H9 (cell line): ENCODE measurements at regions not wholly inside any gene's neighbourhood (a gene's known extent, or its start where the extent isn't known, plus 50 kb on each side); places are given as distances from the start of the nearest gene placed in this dataset.

Experiments
- DNase-seq: peaks from one replicate; pipeline ENCODE4 v3.0.0-alpha.2; 2017
- H2AFZ ChIP-seq: one replicate; pipeline ENCODE4 v1.6.1; 2013; ENCODE audit warnings: mild to moderate bottlenecking, low read length, control low read depth, moderate library complexity
- H2AK5ac ChIP-seq: 2 replicates; pipeline ENCODE4 v1.6.1; 2013; ENCODE audit warnings: low read length, control low read depth, mixed read lengths; ENCODE audit not compliant: insufficient read length
- H2BK120ac ChIP-seq: one replicate; pipeline ENCODE4 v1.6.1; 2013; ENCODE audit warnings: low read depth, mild to moderate bottlenecking, low read length, control low read depth, inconsistent platforms; ENCODE audit not compliant: poor library complexity, severe bottlenecking
- H2BK12ac ChIP-seq: 2 replicates; pipeline ENCODE4 v1.6.1; 2013; ENCODE audit warnings: low read length, control low read depth, mixed read lengths, low read depth; ENCODE audit not compliant: insufficient read length
- H2BK15ac ChIP-seq: 2 replicates; pipeline ENCODE4 v1.6.1; 2013; ENCODE audit warnings: low read depth, low read length, control low read depth
- H2BK20ac ChIP-seq: one replicate; pipeline ENCODE4 v1.6.1; 2013; ENCODE audit warnings: low read depth, mild to moderate bottlenecking, low read length, control low read depth, inconsistent platforms; ENCODE audit not compliant: poor library complexity, severe bottlenecking
- H2BK5ac ChIP-seq: 2 replicates; pipeline ENCODE4 v1.6.1; 2013; ENCODE audit warnings: low read length, control low read depth, mixed read lengths; ENCODE audit not compliant: insufficient read length
- H3K14ac ChIP-seq: 2 replicates; pipeline ENCODE4 v1.6.1; 2013; ENCODE audit warnings: low read length, control low read depth; ENCODE audit not compliant: insufficient read depth
- H3K18ac ChIP-seq: 2 replicates; pipeline ENCODE4 v1.6.1; 2013; ENCODE audit warnings: low read depth, mild to moderate bottlenecking, mixed read lengths, low read length, control low read depth; ENCODE audit not compliant: insufficient read length
- H3K23ac ChIP-seq: 2 replicates; pipeline ENCODE4 v1.6.1; 2013; ENCODE audit warnings: low read length, control low read depth, mixed read lengths, low read depth; ENCODE audit not compliant: insufficient read length
- H3K23me2 ChIP-seq: 2 replicates; pipeline ENCODE4 v1.6.1; 2013; ENCODE audit warnings: low read depth, mild to moderate bottlenecking, mixed read lengths, low read length, control low read depth; ENCODE audit not compliant: insufficient read length, poor library complexity, severe bottlenecking
- H3K27ac ChIP-seq: 2 replicates; pipeline ENCODE4 v1.5.1; 2013; ENCODE audit warnings: low read length, control low read depth, mixed read lengths, low read depth; ENCODE audit not compliant: insufficient read length
- H3K27me3 ChIP-seq: 2 replicates; pipeline ENCODE4 v1.6.1; 2013; ENCODE audit warnings: low read length, control low read depth, inconsistent platforms; ENCODE audit not compliant: insufficient read depth
- H3K4ac ChIP-seq: 2 replicates; pipeline ENCODE4 v1.6.1; 2013; ENCODE audit warnings: low read depth, mild to moderate bottlenecking, control low read depth, inconsistent platforms, low read length, moderate library complexity
- H3K4me1 ChIP-seq: 2 replicates; pipeline ENCODE4 v1.6.1; 2013; ENCODE audit warnings: low read length, control low read depth, inconsistent platforms; ENCODE audit not compliant: insufficient read depth
- H3K4me2 ChIP-seq: 2 replicates; pipeline ENCODE4 v1.6.1; 2013; ENCODE audit warnings: low read length, control low read depth, mixed read lengths; ENCODE audit not compliant: insufficient read length, insufficient read depth
- H3K56ac ChIP-seq: 2 replicates; pipeline ENCODE4 v1.6.1; 2013; ENCODE audit warnings: low read depth, mild to moderate bottlenecking, mixed read lengths, low read length, control low read depth; ENCODE audit not compliant: insufficient read length
- H3K79me1 ChIP-seq: 2 replicates; pipeline ENCODE4 v1.6.1; 2013; ENCODE audit warnings: low read depth, mild to moderate bottlenecking, moderate library complexity, low read length, control low read depth, inconsistent platforms; ENCODE audit not compliant: insufficient read depth, poor library complexity, severe bottlenecking
- H3K79me2 ChIP-seq: 2 replicates; pipeline ENCODE4 v1.6.1; 2013; ENCODE audit warnings: low read length, control low read depth, inconsistent platforms; ENCODE audit not compliant: insufficient read depth
- H3K9ac ChIP-seq: 2 replicates; pipeline ENCODE4 v1.6.1; 2013; ENCODE audit warnings: low read length, control low read depth, mixed read lengths; ENCODE audit not compliant: insufficient read length; ENCODE audit errors: extremely low read depth
- H3K9me3 ChIP-seq: one replicate; pipeline ENCODE4 v1.6.1; 2013; ENCODE audit warnings: low read depth, low read length, inconsistent platforms; ENCODE audit not compliant: control insufficient read depth
- H3T11ph ChIP-seq: one replicate; pipeline ENCODE4 v1.6.1; 2013; ENCODE audit warnings: mild to moderate bottlenecking, low read length, control low read depth, inconsistent platforms
- H4K20me1 ChIP-seq: one replicate; pipeline ENCODE4 v1.6.1; 2013; ENCODE audit not compliant: control insufficient read depth, insufficient read length, insufficient read depth
- H4K5ac ChIP-seq: 2 replicates; pipeline ENCODE4 v1.6.1; 2013; ENCODE audit warnings: low read depth, mild to moderate bottlenecking, mixed read lengths, low read length, control low read depth; ENCODE audit not compliant: insufficient read length
- H4K8ac ChIP-seq: replicated peaks from 2 replicates; pipeline ENCODE4 v1.6.1; 2013; ENCODE audit warnings: low read length, control low read depth, mixed read lengths, low read depth; ENCODE audit not compliant: insufficient read length
- H4K91ac ChIP-seq: 2 replicates; pipeline ENCODE4 v1.6.1; 2013; ENCODE audit warnings: low read depth, mild to moderate bottlenecking, moderate library complexity, mixed read lengths, low read length, control low read depth; ENCODE audit not compliant: insufficient read length
- H3K27ac Mint-ChIP-seq, 3 experiments: 2 replicates in 2 of 3; 3 replicates in 1 of 3; pipeline ENCODE4 v1.8.0; 2020 to 2021; ENCODE audit warnings: mixed read lengths in 3 of 3, mild to moderate bottlenecking in 1 of 3, moderate library complexity in 1 of 3
- H3K27me3 Mint-ChIP-seq: 2 replicates; pipeline ENCODE4 v1.8.0; 2021; ENCODE audit warnings: low read depth, mild to moderate bottlenecking, moderate library complexity, mixed read lengths
- H3K36me3 Mint-ChIP-seq, 3 experiments: 2 replicates in 2 of 3; 3 replicates in 1 of 3; pipeline ENCODE4 v1.8.0; 2020 to 2021; ENCODE audit warnings: low read depth in 3 of 3, mixed read lengths in 3 of 3; ENCODE audit not compliant: insufficient read depth in 1 of 3
- H3K4me1 Mint-ChIP-seq, 2 experiments: 2 replicates each; pipeline ENCODE4 v1.8.0; 2020; ENCODE audit warnings: mixed read lengths in 2 of 2
- H3K4me3 Mint-ChIP-seq, 2 experiments: 2 replicates in 1 of 2; 3 replicates in 1 of 2; pipeline ENCODE4 v1.8.0; 2020 to 2021; ENCODE audit warnings: mild to moderate bottlenecking in 2 of 2, mixed read lengths in 2 of 2, moderate library complexity in 1 of 2
- H3K9me3 Mint-ChIP-seq, 2 experiments: 2 replicates in 1 of 2; 3 replicates in 1 of 2; pipeline ENCODE4 v1.8.0; 2020; ENCODE audit warnings: mild to moderate bottlenecking in 2 of 2, mixed read lengths in 2 of 2, moderate library complexity in 1 of 2
- WGBS: extraction: QIAGEN DNeasy Blood & Tissue Kit; methylation state at CpG from one replicate; pipeline ENCODE4 v1.1.7; 2013; ENCODE audit warnings: missing lambda C conversion rate, low lambda C conversion rate, mixed read lengths; ENCODE audit not compliant: insufficient read length; ENCODE audit errors: extremely low coverage; 5-methylcytosine and 5-hydroxymethylcytosine counted together
- TF ChIP-seq, protein P1 (sequence below): fragments of 200-600 bp; sonication (generic); conservative IDR thresholded peaks from 3 replicates; pipeline ENCODE4 v1.8.0; 2021; ENCODE audit warnings: antibody characterized with exemption, mild to moderate bottlenecking

DNA sequence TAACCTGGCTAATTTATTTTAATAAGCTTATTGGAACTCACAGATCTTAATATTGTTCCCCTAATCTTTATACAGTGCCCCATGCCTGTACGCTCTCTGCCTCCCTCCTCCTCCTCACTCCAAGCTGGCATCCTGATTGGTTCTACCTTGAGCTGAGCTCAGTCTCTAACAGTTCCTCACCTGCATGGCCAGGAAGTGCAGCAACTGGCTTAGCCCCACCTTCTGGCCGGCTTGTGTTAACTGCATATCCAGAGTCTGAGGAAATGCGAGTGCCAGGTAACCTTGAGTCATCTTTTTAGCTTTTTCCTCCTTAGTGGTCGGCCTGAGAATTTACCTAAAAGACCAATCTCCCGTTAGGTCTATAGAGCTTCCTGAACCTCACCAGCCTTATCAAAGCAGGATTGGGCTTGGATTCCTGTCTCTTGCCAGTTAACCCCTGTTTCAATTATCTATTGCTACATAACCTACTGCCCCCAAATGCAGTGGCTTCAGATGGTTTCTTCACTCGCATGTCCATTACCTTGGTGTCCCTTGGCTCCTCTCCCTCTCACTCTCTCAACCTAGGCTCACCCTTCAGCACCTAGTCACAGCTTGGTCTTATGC, 89.5 kb upstream of the STK39 start:
- H3K36me3 Mint-ChIP-seq: peaks cover 0 to 7% (median 2%) of the 10 kb centered on the region in 3 experiments; a peak in 3 of 7 replicates
- peak; percentile 91 for DNase-seq
- Histone ChIP-seq H2BK5ac (no peak overlapping the region), H2BK15ac (no peak overlapping the region), H3K9ac (no peak overlapping the region), H4K20me1 (no peaks in the 10 kb centered on the region), H3K79me2 (no peaks in the 10 kb centered on the region), H3K79me1 (no peaks in the 10 kb centered on the region), H2AFZ (peak overlapping the region; percentile 1), H3T11ph (no peak overlapping the region), H3K14ac (no peak overlapping the region), H3K23ac (no peak overlapping the region), H3K4me1 (peaks cover 3% of the 10 kb centered on the region; the same call in 1 of the 2 replicates), H3K23me2 (no peaks in the 10 kb centered on the region), H3K9me3 (no peaks in the 10 kb centered on the region), H4K5ac (no peak overlapping the region), H3K27me3 (no peaks in the 10 kb centered on the region), H2BK20ac (no peak overlapping the region), H2AK5ac (no peak overlapping the region), H3K4ac (no peak overlapping the region), H2BK12ac (no peak overlapping the region), H3K4me2 (no peak overlapping the region), H4K8ac (no peak overlapping the region), H3K27ac (no peak overlapping the region), H2BK120ac (no peak overlapping the region), H4K91ac (no peak overlapping the region), H3K56ac (no peak overlapping the region), H3K18ac (no peak overlapping the region)
- peaks cover 9% of the 10 kb centered on the region in 2 experiments for H3K9me3 Mint-ChIP-seq
- peaks cover 21% of the 10 kb centered on the region in 2 experiments for H3K4me1 Mint-ChIP-seq
- no peak overlapping the region for H3K27ac Mint-ChIP-seq
- no peak overlapping the region for H3K4me3 Mint-ChIP-seq
- TF ChIP-seq, protein P1, sequence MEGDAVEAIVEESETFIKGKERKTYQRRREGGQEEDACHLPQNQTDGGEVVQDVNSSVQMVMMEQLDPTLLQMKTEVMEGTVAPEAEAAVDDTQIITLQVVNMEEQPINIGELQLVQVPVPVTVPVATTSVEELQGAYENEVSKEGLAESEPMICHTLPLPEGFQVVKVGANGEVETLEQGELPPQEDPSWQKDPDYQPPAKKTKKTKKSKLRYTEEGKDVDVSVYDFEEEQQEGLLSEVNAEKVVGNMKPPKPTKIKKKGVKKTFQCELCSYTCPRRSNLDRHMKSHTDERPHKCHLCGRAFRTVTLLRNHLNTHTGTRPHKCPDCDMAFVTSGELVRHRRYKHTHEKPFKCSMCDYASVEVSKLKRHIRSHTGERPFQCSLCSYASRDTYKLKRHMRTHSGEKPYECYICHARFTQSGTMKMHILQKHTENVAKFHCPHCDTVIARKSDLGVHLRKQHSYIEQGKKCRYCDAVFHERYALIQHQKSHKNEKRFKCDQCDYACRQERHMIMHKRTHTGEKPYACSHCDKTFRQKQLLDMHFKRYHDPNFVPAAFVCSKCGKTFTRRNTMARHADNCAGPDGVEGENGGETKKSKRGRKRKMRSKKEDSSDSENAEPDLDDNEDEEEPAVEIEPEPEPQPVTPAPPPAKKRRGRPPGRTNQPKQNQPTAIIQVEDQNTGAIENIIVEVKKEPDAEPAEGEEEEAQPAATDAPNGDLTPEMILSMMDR: peak; percentile 74
- WGBS: no CpG with 5 or more reads among the region's 6 CpGs
- H3K27me3 Mint-ChIP-seq: no peaks in the 10 kb centered on the region
